CD8-positive, alpha-beta memory T cell (primary cell): ENCODE measurements at regions not wholly inside any gene's neighbourhood (a gene's known extent, or its start where the extent isn't known, plus 50 kb on each side); places are given as distances from the start of the nearest gene placed in this dataset.

ENCODE experiments used
- CTCF ChIA-PET: fragments of 350-600 bp; sonication (Branson Sonifier 250); formaldehyde crosslinking; loops from one replicate; lab custom pipeline; 2021; ENCODE audit warnings: antibody characterized with exemption; lab: Charles Lee
- POLR2A ChIA-PET: fragments of 350-600 bp; sonication (Branson Sonifier 250); formaldehyde crosslinking; loops from one replicate; lab custom pipeline; 2021; ENCODE audit warnings: antibody characterized with exemption; lab: Charles Lee
- DNase-seq, 5 donors: peaks; one replicate each; pipeline versions ENCODE4 v3.0.0 to v3.0.0-alpha.2; 2020 to 2022; ENCODE audit warnings: mixed read lengths in 1 of 5
- H3K27ac ChIP-seq: one replicate; pipeline ENCODE4 v1.7.0; 2013; ENCODE audit warnings: low read depth, mild to moderate bottlenecking, low read length, moderate library complexity
- H3K27me3 ChIP-seq: 2 replicates; pipeline ENCODE4 v1.7.0; 2013; ENCODE audit warnings: low read length, mild to moderate bottlenecking; ENCODE audit not compliant: insufficient read depth, poor library complexity, severe bottlenecking
- H3K36me3 ChIP-seq: 2 replicates; pipeline ENCODE4 v1.7.0; 2013; ENCODE audit warnings: mild to moderate bottlenecking, low read length, moderate library complexity; ENCODE audit not compliant: insufficient read depth
- H3K4me1 ChIP-seq: 2 replicates; pipeline ENCODE4 v1.7.0; 2013; ENCODE audit warnings: mild to moderate bottlenecking, low read length, moderate library complexity; ENCODE audit not compliant: insufficient read depth
- H3K4me3 ChIP-seq: 2 replicates; pipeline ENCODE4 v1.7.0; 2013; ENCODE audit warnings: mild to moderate bottlenecking, low read length
- H3K9me3 ChIP-seq: 2 replicates; pipeline ENCODE4 v1.7.0; 2013; ENCODE audit warnings: mild to moderate bottlenecking, low read length
- H3K27ac Mint-ChIP-seq, 8 donors: one replicate each; pipeline ENCODE4 v1.8.0; 2020 to 2021; ENCODE audit warnings: mixed read lengths in 8 of 8, mild to moderate bottlenecking in 6 of 8, inconsistent platforms in 3 of 8, moderate library complexity in 3 of 8
- H3K27me3 Mint-ChIP-seq, 2 donors: one replicate each; pipeline ENCODE4 v1.8.0; 2020 to 2021; ENCODE audit warnings: mixed read lengths in 2 of 2, mild to moderate bottlenecking in 1 of 2, moderate library complexity in 1 of 2
- H3K36me3 Mint-ChIP-seq, 3 donors: one replicate each; pipeline ENCODE4 v1.8.0; 2020 to 2021; ENCODE audit warnings: mixed read lengths in 3 of 3, inconsistent platforms in 1 of 3, mild to moderate bottlenecking in 1 of 3
- H3K4me1 Mint-ChIP-seq, 3 donors: one replicate each; pipeline ENCODE4 v1.8.0; 2020 to 2021; ENCODE audit warnings: mixed read lengths in 3 of 3, inconsistent platforms in 1 of 3, mild to moderate bottlenecking in 1 of 3
- H3K4me3 Mint-ChIP-seq, 7 donors: one replicate each; pipeline ENCODE4 v1.8.0; 2020 to 2021; ENCODE audit warnings: mixed read lengths in 7 of 7, mild to moderate bottlenecking in 6 of 7, moderate library complexity in 4 of 7, inconsistent platforms in 2 of 7
- H3K9me3 Mint-ChIP-seq, 5 donors: one replicate each; pipeline ENCODE4 v1.8.0; 2020 to 2022; ENCODE audit warnings: mixed read lengths in 5 of 5, mild to moderate bottlenecking in 3 of 5, moderate library complexity in 2 of 5, inconsistent platforms in 1 of 5

DNA sequence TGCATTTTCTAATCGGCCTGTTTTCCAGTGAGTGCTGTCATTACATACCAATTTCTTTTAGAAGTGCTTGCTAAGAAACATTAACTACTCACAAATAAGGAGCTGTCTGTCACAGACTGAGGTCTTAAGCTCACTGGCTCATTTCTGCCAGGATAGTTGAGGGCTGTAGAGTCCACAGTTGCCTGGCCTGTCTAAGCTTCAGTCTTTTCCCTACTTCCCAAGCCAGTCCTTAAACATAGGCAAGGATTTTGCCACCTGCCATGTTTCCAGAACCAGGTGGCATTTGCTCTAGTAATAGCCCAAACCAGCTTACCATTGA lies 84.7 kb downstream of the LINC00237 start:
- no peak for DNase-seq
- H3K4me3 Mint-ChIP-seq: no peak overlapping the region
- H3K36me3 ChIP-seq: no peaks in the 10 kb centered on the region
- no peak overlapping the region for H3K27ac ChIP-seq
- H3K9me3 ChIP-seq: no peaks in the 10 kb centered on the region
- H3K27me3 ChIP-seq: no peaks in the 10 kb centered on the region
- no peaks in the 10 kb centered on the region for H3K36me3 Mint-ChIP-seq
- H3K4me1 Mint-ChIP-seq: no peaks in the 10 kb centered on the region
- ChIA-PET POLR2A (no interaction called here), CTCF (interaction anchor here (0.6 kb wide), 1 partner anchor 476 kb away, joined by 5 read pairs; no protein-coding TSS in a partner anchor)
- peaks cover 17 to 58% of the 10 kb centered on the region in 2 donors for H3K27me3 Mint-ChIP-seq
- no peak overlapping the region for H3K27ac Mint-ChIP-seq
- H3K4me1 ChIP-seq: no peaks in the 10 kb centered on the region
- H3K4me3 ChIP-seq: no peak overlapping the region
- H3K9me3 Mint-ChIP-seq: no peaks in the 10 kb centered on the region

DNA sequence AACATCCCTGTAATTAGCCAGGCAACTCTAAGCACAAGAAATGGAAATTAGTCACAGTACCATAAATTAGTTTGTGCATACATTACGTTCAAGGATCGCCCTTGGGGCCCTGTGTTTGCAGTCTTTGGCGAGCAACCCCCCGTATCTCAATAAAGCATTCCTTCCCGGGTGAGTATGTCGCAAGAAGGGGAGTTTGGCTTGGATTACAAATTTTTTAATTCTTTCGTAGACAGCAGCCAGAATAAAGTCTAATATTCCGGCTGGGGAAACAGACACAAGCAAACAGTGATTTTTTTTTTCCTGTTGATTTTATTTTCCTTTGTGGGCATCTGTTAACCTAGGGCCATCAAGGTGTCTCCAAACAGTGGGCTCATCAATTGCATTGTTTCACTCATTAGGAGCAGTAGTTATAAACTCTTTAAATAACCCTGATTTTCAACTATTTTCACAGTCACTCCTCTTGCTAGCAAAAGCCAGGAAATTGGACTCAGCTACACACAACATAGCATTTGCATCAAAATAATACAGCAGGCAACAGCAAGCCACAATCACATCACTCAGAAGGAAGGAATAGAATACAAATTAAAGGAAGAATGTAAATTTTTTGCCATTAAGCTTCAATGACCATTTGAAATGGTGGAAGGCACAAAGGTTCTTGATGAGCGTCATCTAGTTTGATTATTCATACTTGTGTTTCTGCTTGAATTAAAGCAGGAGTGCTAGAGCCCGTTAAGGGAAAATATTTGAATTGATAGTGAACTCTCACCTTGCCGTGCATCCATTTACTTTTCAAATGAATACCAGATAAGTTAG lies 85.3 kb downstream of the LINC00237 start:
- Mint-ChIP-seq H3K4me1 (no peaks in the 10 kb centered on the region), H3K27me3 (peaks cover 17 to 58% of the 10 kb centered on the region in 2 donors)
- CTCF ChIA-PET: interaction anchor here (0.6 kb wide), 1 partner anchor 476 kb away, joined by 5 read pairs; no protein-coding TSS in a partner anchor

DNA sequence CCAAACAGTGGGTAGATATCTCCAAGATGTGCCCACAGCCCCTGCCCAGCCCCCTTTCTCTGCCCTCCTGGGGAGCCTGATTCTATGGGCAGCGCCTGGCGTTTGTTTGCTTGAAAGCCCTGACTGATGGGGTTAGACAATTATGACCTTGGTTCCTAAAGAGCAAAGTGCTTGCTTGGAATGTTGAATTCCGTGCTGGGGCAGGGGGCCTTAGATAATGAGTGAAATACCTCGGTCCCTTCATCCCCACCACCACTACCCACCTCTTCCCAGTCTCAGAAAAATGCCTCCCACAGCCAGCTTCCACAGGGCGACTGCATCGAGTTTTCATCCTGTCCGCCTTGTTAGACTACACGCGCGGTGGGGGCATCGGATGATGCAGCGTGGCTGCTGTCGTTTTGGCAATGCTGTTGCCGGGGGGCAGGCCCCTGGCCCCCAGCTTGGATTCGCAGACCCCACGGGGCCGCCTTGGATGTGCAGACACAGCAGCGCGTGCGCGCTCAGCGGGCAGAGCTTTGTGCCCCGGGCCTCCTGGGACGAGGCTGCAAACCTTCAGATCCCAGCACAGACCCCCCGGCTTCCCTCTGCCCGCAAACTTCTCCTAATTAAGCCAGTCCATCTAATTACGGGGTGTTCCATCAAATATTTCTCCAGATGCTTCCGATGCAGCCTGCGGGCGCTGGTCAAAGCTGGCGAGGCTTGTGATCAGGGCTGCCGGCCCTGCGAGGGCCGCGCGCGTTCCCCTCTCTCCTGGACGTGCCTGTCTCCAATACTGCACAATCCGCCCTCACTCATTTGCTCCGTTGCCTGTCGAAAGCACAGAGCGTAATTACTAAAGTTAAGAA lies 86.1 kb downstream of the LINC00237 start:
- Mint-ChIP-seq H3K36me3 (no peaks in the 10 kb centered on the region), H3K4me1 (no peaks in the 10 kb centered on the region), H3K27me3 (peaks cover 17 to 61% of the 10 kb centered on the region in 2 donors), H3K9me3 (no peaks in the 10 kb centered on the region), H3K4me3 (no peak overlapping the region), H3K27ac (no peak overlapping the region)
- CTCF ChIA-PET: no interaction called here
- H3K27me3 ChIP-seq: no peaks in the 10 kb centered on the region
- H3K27ac ChIP-seq: no peak overlapping the region
- POLR2A ChIA-PET: no interaction called here
- no peaks in the 10 kb centered on the region for H3K36me3 ChIP-seq
- H3K4me1 ChIP-seq: no peaks in the 10 kb centered on the region
- no peaks in the 10 kb centered on the region for H3K9me3 ChIP-seq
- no peak overlapping the region for H3K4me3 ChIP-seq
- DNase-seq: no peak

More for the DNA sequence above, 85.3 kb downstream of the LINC00237 start:
- Histone ChIP-seq H3K9me3 (no peaks in the 10 kb centered on the region), H3K27me3 (no peaks in the 10 kb centered on the region), H3K36me3 (no peaks in the 10 kb centered on the region), H3K4me1 (no peaks in the 10 kb centered on the region), H3K4me3 (no peak overlapping the region), H3K27ac (no peak overlapping the region)
- H3K9me3 Mint-ChIP-seq: no peaks in the 10 kb centered on the region
- no peak overlapping the region for H3K4me3 Mint-ChIP-seq
- POLR2A ChIA-PET: no interaction called here
- DNase-seq: no peak
- no peak overlapping the region for H3K27ac Mint-ChIP-seq
- no peaks in the 10 kb centered on the region for H3K36me3 Mint-ChIP-seq

DNA sequence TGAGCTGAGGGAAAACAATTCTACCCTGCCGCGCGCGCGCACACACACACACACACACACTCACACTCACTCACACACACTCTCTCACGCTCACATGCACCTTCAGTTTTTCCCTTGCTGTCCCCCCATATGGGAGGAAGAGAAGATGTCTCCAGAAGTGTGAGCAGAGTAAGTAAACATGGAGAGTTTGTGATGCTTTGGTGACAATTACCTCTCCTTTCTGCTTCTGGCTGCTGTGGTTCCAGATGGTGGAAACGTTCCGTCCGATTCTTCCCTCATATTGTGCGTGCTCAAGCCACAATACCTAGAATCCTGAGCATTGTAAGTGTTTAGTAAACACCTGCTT lies 86.7 kb downstream of the LINC00237 start:
- H3K9me3 Mint-ChIP-seq: no peaks in the 10 kb centered on the region
- peaks cover 17 to 62% of the 10 kb centered on the region in 2 donors for H3K27me3 Mint-ChIP-seq
- no peaks in the 10 kb centered on the region for H3K4me1 Mint-ChIP-seq
- H3K27ac ChIP-seq: no peak overlapping the region
- no peak overlapping the region for H3K27ac Mint-ChIP-seq
- H3K4me1 ChIP-seq: no peaks in the 10 kb centered on the region
- H3K36me3 Mint-ChIP-seq: no peaks in the 10 kb centered on the region
- POLR2A ChIA-PET: no interaction called here
- DNase-seq: no peak
- no peak overlapping the region for H3K4me3 Mint-ChIP-seq
- H3K36me3 ChIP-seq: no peaks in the 10 kb centered on the region
- H3K4me3 ChIP-seq: no peak overlapping the region
- no peaks in the 10 kb centered on the region for H3K27me3 ChIP-seq
- H3K9me3 ChIP-seq: no peaks in the 10 kb centered on the region
- CTCF ChIA-PET: no interaction called here

DNA sequence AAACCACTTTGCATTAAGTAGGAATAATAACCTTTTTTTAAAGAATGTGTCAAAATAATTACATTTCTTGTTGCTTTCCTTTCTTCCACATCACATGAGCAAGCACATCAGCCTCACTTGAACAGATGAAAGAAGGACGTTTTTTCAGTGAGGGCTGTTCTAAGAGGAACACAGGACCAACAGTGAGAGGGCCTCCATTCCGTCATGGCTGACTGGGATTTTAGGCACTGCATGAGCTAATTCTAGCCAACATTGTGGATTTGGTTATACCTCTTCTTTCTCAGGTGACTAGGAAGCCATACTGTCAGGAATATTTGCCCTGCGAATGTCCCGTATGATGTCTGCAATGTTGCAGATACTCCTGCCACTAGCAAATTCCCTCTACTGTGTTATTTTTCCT lies 87.6 kb downstream of the LINC00237 start:
- H3K27ac ChIP-seq: no peak overlapping the region
- Mint-ChIP-seq H3K27ac (no peak overlapping the region), H3K36me3 (no peaks in the 10 kb centered on the region), H3K4me1 (no peaks in the 10 kb centered on the region), H3K4me3 (no peak overlapping the region), H3K27me3 (peaks cover 17 to 67% of the 10 kb centered on the region in 2 donors), H3K9me3 (no peaks in the 10 kb centered on the region)
- ChIA-PET POLR2A (no interaction called here), CTCF (no interaction called here)
- no peaks in the 10 kb centered on the region for H3K9me3 ChIP-seq
- DNase-seq: no peak
- H3K4me1 ChIP-seq: no peaks in the 10 kb centered on the region
- H3K36me3 ChIP-seq: no peaks in the 10 kb centered on the region
- no peak overlapping the region for H3K4me3 ChIP-seq
- no peaks in the 10 kb centered on the region for H3K27me3 ChIP-seq

DNA sequence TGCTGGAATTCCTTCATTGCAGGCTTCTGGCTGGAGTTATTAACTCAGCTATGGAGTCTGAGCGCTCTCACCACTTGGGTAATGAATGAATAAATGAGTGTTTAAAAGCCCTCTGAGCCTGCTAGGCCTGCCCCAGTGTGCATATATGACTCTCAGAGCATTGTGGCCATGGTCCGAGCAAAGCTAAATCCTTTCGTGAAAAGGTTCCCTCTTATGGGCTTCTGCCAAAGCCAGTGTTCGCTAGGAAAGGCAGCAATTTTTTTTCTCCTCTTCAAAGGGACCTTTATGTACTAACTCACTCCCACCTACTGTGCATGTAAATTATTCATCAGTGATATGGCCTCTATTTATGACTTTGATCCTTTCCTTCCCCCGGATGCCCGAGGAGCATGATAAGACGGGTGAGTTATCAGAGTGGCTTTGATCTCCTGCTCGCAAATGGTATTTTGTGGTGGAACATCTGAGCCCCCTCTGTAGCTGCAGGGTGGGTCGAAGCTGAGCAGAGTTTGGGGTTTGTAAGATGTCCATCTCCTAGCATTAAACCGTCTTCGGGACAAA lies 88.6 kb downstream of the LINC00237 start:
- POLR2A ChIA-PET: no interaction called here
- Mint-ChIP-seq H3K4me3 (no peak overlapping the region), H3K36me3 (no peaks in the 10 kb centered on the region), H3K9me3 (no peaks in the 10 kb centered on the region), H3K4me1 (no peaks in the 10 kb centered on the region), H3K27me3 (peaks cover 14 to 75% of the 10 kb centered on the region in 2 donors), H3K27ac (no peak overlapping the region)
- no peaks in the 10 kb centered on the region for H3K36me3 ChIP-seq
- H3K27me3 ChIP-seq: no peaks in the 10 kb centered on the region
- H3K4me3 ChIP-seq: no peak overlapping the region
- no peak overlapping the region for H3K27ac ChIP-seq
- H3K9me3 ChIP-seq: no peaks in the 10 kb centered on the region
- H3K4me1 ChIP-seq: no peaks in the 10 kb centered on the region
- CTCF ChIA-PET: no interaction called here
- no peak for DNase-seq

DNA sequence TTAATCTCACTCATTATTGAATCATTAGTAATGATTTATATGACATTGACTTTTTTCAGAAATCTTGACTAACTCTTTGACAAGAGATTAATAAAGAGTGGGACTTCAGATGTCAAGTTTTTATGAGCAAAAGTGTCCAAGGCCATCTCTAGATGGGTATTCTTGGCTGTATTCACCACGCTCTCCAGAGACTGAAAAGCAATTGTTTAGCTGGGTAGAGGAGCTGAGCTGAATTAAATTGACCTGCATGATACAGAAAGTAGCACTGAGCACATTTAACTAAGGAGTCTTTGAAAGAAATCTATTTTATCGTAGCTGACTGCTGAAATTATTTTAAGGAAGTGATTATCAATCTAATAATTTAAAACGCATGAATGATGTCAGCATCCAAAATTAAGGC lies 89.4 kb downstream of the LINC00237 start:
- POLR2A ChIA-PET: no interaction called here
- H3K27ac ChIP-seq: no peak overlapping the region
- Mint-ChIP-seq H3K36me3 (no peaks in the 10 kb centered on the region), H3K4me3 (no peak overlapping the region), H3K4me1 (no peaks in the 10 kb centered on the region), H3K9me3 (no peaks in the 10 kb centered on the region), H3K27me3 (peaks cover 14 to 74% of the 10 kb centered on the region in 2 donors), H3K27ac (no peak overlapping the region)
- no peaks in the 10 kb centered on the region for H3K36me3 ChIP-seq
- no peak overlapping the region for H3K4me3 ChIP-seq
- CTCF ChIA-PET: no interaction called here
- no peaks in the 10 kb centered on the region for H3K27me3 ChIP-seq
- H3K4me1 ChIP-seq: no peaks in the 10 kb centered on the region
- no peak for DNase-seq
- H3K9me3 ChIP-seq: no peaks in the 10 kb centered on the region

DNA sequence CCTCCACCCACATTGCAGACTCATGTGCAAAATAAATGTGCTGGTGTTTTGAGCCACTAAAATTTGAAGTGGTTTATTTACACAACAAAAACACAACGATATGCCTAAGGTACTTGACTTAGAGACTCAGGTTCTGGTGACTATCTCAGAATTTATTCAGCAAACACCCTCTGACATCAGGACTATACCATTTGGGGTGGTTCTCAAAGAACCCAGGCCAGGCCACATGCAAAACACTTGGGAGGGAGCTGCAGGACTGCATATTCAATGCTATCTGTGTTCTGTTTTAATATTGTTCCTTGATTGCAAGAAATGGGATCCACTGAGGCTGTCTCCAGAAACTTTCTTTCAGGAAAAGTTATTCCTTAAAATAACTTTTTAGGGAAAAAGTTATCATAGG lies 91.6 kb downstream of the LINC00237 start:
- Histone ChIP-seq H3K27ac (no peak overlapping the region), H3K9me3 (no peaks in the 10 kb centered on the region), H3K4me1 (no peaks in the 10 kb centered on the region), H3K4me3 (no peak overlapping the region), H3K27me3 (no peaks in the 10 kb centered on the region), H3K36me3 (no peaks in the 10 kb centered on the region)
- H3K36me3 Mint-ChIP-seq: no peaks in the 10 kb centered on the region
- no peaks in the 10 kb centered on the region for H3K4me1 Mint-ChIP-seq
- CTCF ChIA-PET: no interaction called here
- H3K27me3 Mint-ChIP-seq: peaks cover 11 to 52% of the 10 kb centered on the region in 2 donors
- no peak for DNase-seq
- POLR2A ChIA-PET: no interaction called here
- H3K9me3 Mint-ChIP-seq: no peaks in the 10 kb centered on the region
- H3K27ac Mint-ChIP-seq: no peak overlapping the region
- H3K4me3 Mint-ChIP-seq: no peak overlapping the region
